DOHH2 (cell line): ENCODE measurements at regions not wholly inside any gene's neighbourhood (a gene's known extent, or its start where the extent isn't known, plus 50 kb on each side); places are given as distances from the start of the nearest gene placed in this dataset.

Experiments
- H3F3A ChIP-seq: fragments of 200-600 bp; sonication (generic), shearing (Covaris generic); 2 replicates; pipeline ENCODE4 v1.6.0; 2016; ENCODE audit warnings: antibody characterized with exemption, mild to moderate bottlenecking; ENCODE audit not compliant: control insufficient read depth, insufficient read depth
- H3K27ac ChIP-seq: fragments of 200-600 bp; sonication (generic); 2 replicates; pipeline ENCODE4 v1.5.1; 2014; ENCODE audit warnings: low read depth, mild to moderate bottlenecking, low read length, moderate library complexity
- H3K27me3 ChIP-seq: fragments of 200-600 bp; sonication (generic); 2 replicates; pipeline ENCODE4 v1.6.1; 2014; ENCODE audit warnings: mild to moderate bottlenecking, low read length, mixed read lengths; ENCODE audit not compliant: control insufficient read depth
- H3K36me3 ChIP-seq: fragments of 200-600 bp; sonication (generic); 2 replicates; pipeline ENCODE4 v1.6.1; 2014; ENCODE audit warnings: mild to moderate bottlenecking, low read length, moderate library complexity, mixed read lengths; ENCODE audit not compliant: control insufficient read depth
- H3K4me1 ChIP-seq: fragments of 200-600 bp; sonication (generic); 2 replicates; pipeline ENCODE4 v1.6.1; 2014; ENCODE audit warnings: mild to moderate bottlenecking, low read length, mixed read lengths; ENCODE audit not compliant: control insufficient read depth
- H3K4me2 ChIP-seq: fragments of 200-600 bp; sonication (generic); 2 replicates; pipeline ENCODE4 v1.6.0; 2014; ENCODE audit warnings: mild to moderate bottlenecking, low read length, moderate library complexity
- H3K4me3 ChIP-seq: fragments of 200-600 bp; sonication (generic); 2 replicates; pipeline ENCODE4 v1.5.1; 2014; ENCODE audit warnings: mild to moderate bottlenecking, low read length, mixed read lengths
- H3K79me2 ChIP-seq: fragments of 200-600 bp; sonication (generic); 2 replicates; pipeline ENCODE4 v1.6.1; 2014; ENCODE audit warnings: mild to moderate bottlenecking, low read length, mixed read lengths; ENCODE audit not compliant: control insufficient read depth
- H3K9me2 ChIP-seq: fragments of 200-600 bp; sonication (generic); replicated peaks from 2 replicates; pipeline ENCODE4 v1.6.1; 2014; ENCODE audit warnings: mild to moderate bottlenecking, low read length, mixed read lengths; ENCODE audit not compliant: control insufficient read depth
- H3K9me3 ChIP-seq: fragments of 200-600 bp; sonication (generic); 2 replicates; pipeline ENCODE4 v1.6.1; 2014; ENCODE audit warnings: antibody characterized with exemption, low read length, mixed read lengths; ENCODE audit not compliant: control insufficient read depth, insufficient read depth
- H4K20me1 ChIP-seq: fragments of 200-600 bp; sonication (generic); 2 replicates; pipeline ENCODE4 v1.6.0; 2014; ENCODE audit warnings: low read depth, mild to moderate bottlenecking, antibody characterized with exemption, low read length, moderate library complexity; ENCODE audit not compliant: control insufficient read depth, insufficient read depth
- CTCF ChIP-seq: fragments of 200-600 bp; sonication (generic); IDR thresholded peaks from one replicate; pipeline ENCODE4 v1.5.1; 2014; ENCODE audit warnings: antibody characterized with exemption, mild to moderate bottlenecking, low read depth, low read length; ENCODE audit not compliant: poor library complexity, severe bottlenecking
- EZH2phosphoT487 ChIP-seq: fragments of 200-600 bp; sonication (generic); IDR thresholded peaks from 2 replicates; pipeline ENCODE4 v1.6.1; 2017; ENCODE audit warnings: borderline replicate concordance, mild to moderate bottlenecking, antibody characterized with exemption, low read length, moderate library complexity, mixed read lengths

- TF ChIP-seq CTCF (no peak), EZH2phosphoT487 (no peak)
- Histone ChIP-seq H3F3A (no peaks in the 10 kb centered on the region), H4K20me1 (no peaks in the 10 kb centered on the region), H3K4me3 (no peak overlapping the region), H3K9me2 (no peaks in the 10 kb centered on the region), H3K4me1 (no peaks in the 10 kb centered on the region), H3K27ac (no peak overlapping the region), H3K4me2 (no peak overlapping the region), H3K27me3 (peaks cover 8% of the 10 kb centered on the region; the same call in 1 of the 2 replicates), H3K9me3 (no peaks in the 10 kb centered on the region), H3K36me3 (no peaks in the 10 kb centered on the region), H3K79me2 (no peaks in the 10 kb centered on the region)
These were observed 134.5 kb upstream of the C14orf180 start for GRCh38 chr14:104445086-104445485.

GRCh38 chr14:104445832-104446381 is 133.7 kb upstream of the C14orf180 start:
- H3K27ac ChIP-seq, result no peak overlapping the region
- H3K9me3 ChIP-seq, result no peaks in the 10 kb centered on the region
- H3K4me2 ChIP-seq, result no peak overlapping the region
- H3F3A ChIP-seq, result no peaks in the 10 kb centered on the region
- H3K27me3 ChIP-seq, result peaks cover 8% of the 10 kb centered on the region; the same call in 1 of the 2 replicates
- no peak overlapping the region for H3K4me3 ChIP-seq
- H3K4me1 ChIP-seq, result no peaks in the 10 kb centered on the region
- no peaks in the 10 kb centered on the region for H4K20me1 ChIP-seq
- TF ChIP-seq CTCF (no peak), EZH2phosphoT487 (no peak)
- H3K36me3 ChIP-seq, result no peaks in the 10 kb centered on the region
- no peaks in the 10 kb centered on the region for H3K79me2 ChIP-seq
- no peaks in the 10 kb centered on the region for H3K9me2 ChIP-seq

- no peak for TF ChIP-seq EZH2phosphoT487
- no peak for TF ChIP-seq CTCF
- Histone ChIP-seq H3K4me2 (no peak overlapping the region), H3K9me3 (no peaks in the 10 kb centered on the region), H3K9me2 (no peaks in the 10 kb centered on the region), H4K20me1 (no peaks in the 10 kb centered on the region), H3K27ac (no peak overlapping the region), H3K79me2 (no peaks in the 10 kb centered on the region), H3K27me3 (peaks cover 8% of the 10 kb centered on the region; the same call in 1 of the 2 replicates), H3F3A (no peaks in the 10 kb centered on the region), H3K4me1 (no peaks in the 10 kb centered on the region), H3K4me3 (no peak overlapping the region), H3K36me3 (no peaks in the 10 kb centered on the region)
These were observed 133.0 kb upstream of the C14orf180 start for GRCh38 chr14:104446611-104447010.
